ENCODE measurements at regions not wholly inside any gene's neighbourhood (a gene's known extent, or its start where the extent isn't known, plus 50 kb on each side); places are given as distances from the start of the nearest gene placed in this dataset.

- H3K4me3 ChIP-seq (replicated peaks in 1 of 2; ENCODE audit: low read depth in 2 of 2, low read length in 2 of 2) = no peak overlapping the region
- no peak for DNase-seq (ENCODE audit: low read depth in 2 of 2)
- TF ChIP-seq CTCF (IDR thresholded peaks at IDR 0.05; ENCODE audit: low read depth, low read length) = no peak
These were observed 109.2 kb downstream of the FHDC1 start for GRCh38 chr4:153045111-153045982.

- DNase-seq (ENCODE audit: low read depth in 2 of 2) = no peak
- H3K4me3 ChIP-seq (replicated peaks in 1 of 2; ENCODE audit: low read depth in 2 of 2, low read length in 2 of 2) = no peak overlapping the region
- TF ChIP-seq CTCF (IDR thresholded peaks at IDR 0.05; ENCODE audit: low read depth, low read length) = no peak
These were observed 122.5 kb downstream of the FHDC1 start for GRCh38 chr4:153058671-153059060.

GRCh38 chr4:153060196-153060595, 124.1 kb downstream of the FHDC1 start:
- no peak overlapping the region for H3K4me3 ChIP-seq (replicated peaks in 1 of 2; ENCODE audit: low read depth in 2 of 2, low read length in 2 of 2)
- DNase-seq (ENCODE audit: low read depth in 2 of 2) = no peak
- TF ChIP-seq CTCF (IDR thresholded peaks at IDR 0.05; ENCODE audit: low read depth, low read length) = no peak

- DNase-seq (ENCODE audit: low read depth in 2 of 2) = no peak
- no peak for TF ChIP-seq CTCF (IDR thresholded peaks at IDR 0.05; ENCODE audit: low read depth, low read length)
- H3K4me3 ChIP-seq (replicated peaks in 1 of 2; ENCODE audit: low read depth in 2 of 2, low read length in 2 of 2) = no peak overlapping the region
These were observed 125.8 kb downstream of the FHDC1 start for GRCh38 chr4:153061971-153062370.

GRCh38 chr4:153062652-153063168, 126.6 kb downstream of the FHDC1 start:
- no peak for TF ChIP-seq CTCF (IDR thresholded peaks at IDR 0.05; ENCODE audit: low read depth, low read length)
- no peak for DNase-seq (ENCODE audit: low read depth in 2 of 2)
- H3K4me3 ChIP-seq (replicated peaks in 1 of 2; ENCODE audit: low read depth in 2 of 2, low read length in 2 of 2) = no peak overlapping the region

GRCh38 chr4:153063490-153063889, 127.4 kb downstream of the FHDC1 start:
- no peak for TF ChIP-seq CTCF (IDR thresholded peaks at IDR 0.05; ENCODE audit: low read depth, low read length)
- DNase-seq (ENCODE audit: low read depth in 2 of 2) = no peak
- H3K4me3 ChIP-seq (replicated peaks in 1 of 2; ENCODE audit: low read depth in 2 of 2, low read length in 2 of 2) = no peak overlapping the region
